ENCODE measurements at regions not wholly inside any gene's neighbourhood (a gene's known extent, or its start where the extent isn't known, plus 50 kb on each side); places are given as distances from the start of the nearest gene placed in this dataset.
A peak's percentile ranks its signal among the peaks of the same experiment; 100 is the strongest.

DNA sequence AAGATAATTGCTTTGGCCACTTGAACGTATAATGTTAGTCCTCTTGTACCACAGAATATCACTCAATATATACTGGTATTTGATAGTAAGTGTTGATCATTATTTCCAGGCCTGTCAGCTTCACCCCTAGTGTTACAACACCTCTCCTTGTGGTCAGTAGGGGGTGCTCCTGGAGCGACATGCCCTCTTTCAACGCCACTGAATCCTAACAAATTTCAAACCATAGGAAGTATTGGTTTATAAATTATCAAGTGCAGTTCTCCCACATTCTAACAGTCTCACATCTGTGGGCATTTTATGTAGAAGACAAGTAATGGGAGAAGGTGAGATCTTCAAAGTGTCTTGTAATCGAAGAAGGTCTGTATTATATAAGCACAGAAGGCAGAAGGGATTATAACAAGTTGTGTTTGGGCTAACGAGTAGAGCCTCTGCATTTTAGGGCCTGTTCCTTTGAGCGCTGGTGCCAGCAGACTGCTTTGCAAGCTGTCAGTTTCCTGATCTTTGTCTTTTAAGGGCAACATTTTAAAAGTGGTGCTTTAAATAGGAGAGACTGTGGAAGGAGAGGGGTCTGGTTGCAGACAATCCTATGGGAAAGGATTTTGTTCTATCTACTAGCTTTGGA is 57.1 kb upstream of the CEP162 start:
- peak; percentile 41 for DNase-seq (ENCODE audit: low read depth, low spot score)
- H4K20me1 ChIP-seq (replicated peaks; ENCODE audit: control insufficient read depth, extremely low read depth, insufficient read depth, low read length): no peaks in the 10 kb centered on the region
- no peak overlapping the region for H3K9ac ChIP-seq (replicated peaks; ENCODE audit: extremely low read depth, insufficient read depth, low read length)
- H3K36me3 ChIP-seq (ENCODE audit: control insufficient read depth in 2 of 2, extremely low read depth in 1 of 2, insufficient read depth in 2 of 2, low read length in 2 of 2): no peaks in the 10 kb centered on the region
- CTCF ChIA-PET: interaction anchor here (0.6 to 3.0 kb wide), 10 partner anchors 9 to 1039 kb away, joined by 3 to 22 read pairs (median 4); no protein-coding TSS in a partner anchor
- TF ChIP-seq, protein P1, sequence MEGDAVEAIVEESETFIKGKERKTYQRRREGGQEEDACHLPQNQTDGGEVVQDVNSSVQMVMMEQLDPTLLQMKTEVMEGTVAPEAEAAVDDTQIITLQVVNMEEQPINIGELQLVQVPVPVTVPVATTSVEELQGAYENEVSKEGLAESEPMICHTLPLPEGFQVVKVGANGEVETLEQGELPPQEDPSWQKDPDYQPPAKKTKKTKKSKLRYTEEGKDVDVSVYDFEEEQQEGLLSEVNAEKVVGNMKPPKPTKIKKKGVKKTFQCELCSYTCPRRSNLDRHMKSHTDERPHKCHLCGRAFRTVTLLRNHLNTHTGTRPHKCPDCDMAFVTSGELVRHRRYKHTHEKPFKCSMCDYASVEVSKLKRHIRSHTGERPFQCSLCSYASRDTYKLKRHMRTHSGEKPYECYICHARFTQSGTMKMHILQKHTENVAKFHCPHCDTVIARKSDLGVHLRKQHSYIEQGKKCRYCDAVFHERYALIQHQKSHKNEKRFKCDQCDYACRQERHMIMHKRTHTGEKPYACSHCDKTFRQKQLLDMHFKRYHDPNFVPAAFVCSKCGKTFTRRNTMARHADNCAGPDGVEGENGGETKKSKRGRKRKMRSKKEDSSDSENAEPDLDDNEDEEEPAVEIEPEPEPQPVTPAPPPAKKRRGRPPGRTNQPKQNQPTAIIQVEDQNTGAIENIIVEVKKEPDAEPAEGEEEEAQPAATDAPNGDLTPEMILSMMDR (IDR thresholded peaks at IDR 0.05; ENCODE audit: extremely low read depth in 1 of 2, insufficient read depth in 1 of 2, low read depth in 1 of 2, low read length in 2 of 2): peak; percentile 37 to 53
- TF ChIP-seq GATA2 (IDR thresholded peaks at IDR 0.05; ENCODE audit: insufficient read depth, insufficient read length, low read depth, low read length) (no peak), JUN (IDR thresholded peaks at IDR 0.05; ENCODE audit: borderline replicate concordance, insufficient read depth, insufficient read length, low read depth) (no peak), FOS (IDR thresholded peaks at IDR 0.05; ENCODE audit: borderline replicate concordance, insufficient read depth, low read length) (no peak)
- TF ChIP-seq, protein P2, sequence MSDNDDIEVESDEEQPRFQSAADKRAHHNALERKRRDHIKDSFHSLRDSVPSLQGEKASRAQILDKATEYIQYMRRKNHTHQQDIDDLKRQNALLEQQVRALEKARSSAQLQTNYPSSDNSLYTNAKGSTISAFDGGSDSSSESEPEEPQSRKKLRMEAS (IDR thresholded peaks at IDR 0.05; ENCODE audit: insufficient read depth, insufficient read length): no peak
- no TSS peak for BruUV-seq (replicated peaks)
- no peak for FAIRE-seq
- H3K9me1 ChIP-seq (replicated peaks; ENCODE audit: control insufficient read depth, extremely low read depth, insufficient read depth, low read length): no peaks in the 10 kb centered on the region
- no peak overlapping the region for H3K4me2 ChIP-seq (ENCODE audit: insufficient read depth, low read length)
- H3K27me3 ChIP-seq (ENCODE audit: control insufficient read depth in 2 of 2, insufficient read depth in 2 of 2, low read length in 2 of 2): peaks cover 6 to 13% of the 10 kb centered on the region in 2 experiments
- no peak overlapping the region for H3K4me3 ChIP-seq (replicated peaks in 1 of 3; ENCODE audit: insufficient read depth in 1 of 3, low read depth in 1 of 3, low read length in 3 of 3)
- no peaks in the 10 kb centered on the region for H3K4me1 ChIP-seq (ENCODE audit: control insufficient read depth, extremely low read depth, insufficient read depth, low read length)
- POLR2A ChIA-PET: no interaction called here
- H2AFZ ChIP-seq (ENCODE audit: low read depth, low read length): no peak overlapping the region
- no peak overlapping the region for H3K27ac ChIP-seq (ENCODE audit: insufficient read depth, low read depth, low read length)
- H3K9me3 ChIP-seq (replicated peaks; ENCODE audit: control insufficient read depth, insufficient read depth, low read length): no peaks in the 10 kb centered on the region
- no peaks in the 10 kb centered on the region for H3K79me2 ChIP-seq (ENCODE audit: control insufficient read depth, insufficient read depth, low read length)
- intact Hi-C loops (cut with micrococcal nuclease) (loop anchor here (1.0 to 2.0 kb wide), 5 partner anchors 490 to 1039 kb away; no protein-coding TSS in a partner anchor), dilution Hi-C loops (cut with MboI; ENCODE audit: extremely low pct_ligation_motif_present, low sequenced_read_pairs) (no loop called here)
